ENCODE measurements at regions not wholly inside any gene's neighbourhood (a gene's known extent, or its start where the extent isn't known, plus 50 kb on each side); places are given as distances from the start of the nearest gene placed in this dataset.
A peak's percentile ranks its signal among the peaks of the same experiment; 100 is the strongest.

GRCh38 chr11:115982666-115983065 is 478.5 kb upstream of the CADM1 start:
- no peak for DNase-seq (ENCODE audit: low read depth, low spot score)

DNA sequence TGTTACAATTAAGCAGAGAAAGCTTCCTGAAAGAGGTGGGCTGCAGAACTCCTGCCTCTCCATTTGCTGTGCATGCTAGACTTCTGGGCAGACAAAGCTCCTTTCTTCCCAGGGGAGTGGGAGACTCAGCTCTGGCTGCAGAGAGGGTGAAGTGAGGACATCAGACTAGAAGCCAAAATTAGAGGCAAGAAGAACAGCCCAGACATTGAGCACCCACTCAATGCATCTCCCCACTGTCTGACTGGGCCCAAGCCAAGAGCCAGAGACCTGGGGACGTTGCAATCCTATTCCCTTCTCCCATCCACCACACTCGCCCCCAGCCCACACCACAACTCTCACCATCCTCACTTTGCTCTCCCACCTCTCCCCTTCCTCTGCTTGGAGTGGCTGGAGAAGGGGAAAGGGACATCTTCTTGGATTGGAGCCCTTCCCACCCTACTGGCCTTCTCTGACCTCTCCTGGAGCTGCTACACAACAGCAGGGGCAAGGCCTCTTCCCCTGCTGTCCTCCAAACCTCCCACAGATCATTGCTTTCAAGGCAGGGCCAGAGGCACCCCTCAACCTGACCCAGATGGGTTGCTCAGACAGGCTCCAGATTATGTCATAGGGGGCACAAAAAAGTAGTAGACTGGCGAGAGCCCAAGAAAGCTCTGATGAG is 477.7 kb upstream of the CADM1 start:
- DNase-seq (ENCODE audit: low read depth, low spot score) = no peak

DNA sequence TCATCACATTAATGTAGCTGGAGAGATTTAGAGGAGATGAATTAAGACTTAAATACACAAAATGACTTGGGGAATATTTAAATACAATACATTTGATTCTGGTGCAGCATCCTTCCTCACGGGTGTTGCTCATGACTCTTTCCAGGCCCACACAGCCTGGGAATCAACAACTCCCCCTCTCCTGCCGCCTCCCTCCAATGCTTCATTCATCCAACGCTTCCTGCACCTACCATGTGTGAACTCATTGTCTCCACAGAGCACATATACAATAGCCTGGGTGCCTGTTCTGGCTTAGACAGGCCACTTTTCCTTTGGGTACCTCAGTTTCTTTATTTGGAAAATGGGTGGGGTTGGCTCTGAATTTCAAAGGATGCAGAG is 476.9 kb upstream of the CADM1 start:
- DNase-seq (ENCODE audit: low read depth, low spot score) = no peak

- DNase-seq (ENCODE audit: low read depth, low spot score) = no peak
Observed at GRCh38 chr11:115980337-115981103, 476.3 kb upstream of the CADM1 start.

GRCh38 chr11:115974703-115975102 is 470.5 kb upstream of the CADM1 start:
- DNase-seq (ENCODE audit: low read depth, low spot score) = no peak

DNA sequence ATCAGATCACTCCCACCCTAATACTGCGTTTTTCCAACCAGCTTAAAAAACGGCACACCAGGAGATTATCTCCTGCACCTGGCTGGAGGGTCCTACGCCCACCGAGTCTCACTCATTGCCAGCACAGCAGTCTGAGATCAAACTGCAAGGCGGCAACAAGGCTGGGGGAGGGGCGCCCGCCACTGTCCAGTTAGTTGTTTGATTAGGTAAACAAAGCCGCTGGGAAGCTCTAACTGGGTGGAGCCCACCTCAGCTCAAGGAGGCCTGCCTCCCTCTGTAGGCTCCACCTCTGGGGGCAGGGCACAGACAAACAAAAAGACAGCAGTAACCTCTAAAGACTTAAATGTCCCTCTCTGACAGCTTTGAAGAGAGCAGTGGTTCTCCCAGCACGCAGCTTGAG is 463.0 kb upstream of the CADM1 start:
- peak; percentile 85 for DNase-seq (ENCODE audit: low read depth, low spot score)

- no peak for DNase-seq (ENCODE audit: low read depth, low spot score)
Observed at GRCh38 chr11:115965767-115966504, 461.7 kb upstream of the CADM1 start.

- DNase-seq (ENCODE audit: low read depth, low spot score) = no peak
Observed at GRCh38 chr11:115964091-115964490, 459.9 kb upstream of the CADM1 start.

- DNase-seq (ENCODE audit: low read depth, low spot score) = no peak
Observed at GRCh38 chr11:115963156-115963555, 458.9 kb upstream of the CADM1 start.

DNA sequence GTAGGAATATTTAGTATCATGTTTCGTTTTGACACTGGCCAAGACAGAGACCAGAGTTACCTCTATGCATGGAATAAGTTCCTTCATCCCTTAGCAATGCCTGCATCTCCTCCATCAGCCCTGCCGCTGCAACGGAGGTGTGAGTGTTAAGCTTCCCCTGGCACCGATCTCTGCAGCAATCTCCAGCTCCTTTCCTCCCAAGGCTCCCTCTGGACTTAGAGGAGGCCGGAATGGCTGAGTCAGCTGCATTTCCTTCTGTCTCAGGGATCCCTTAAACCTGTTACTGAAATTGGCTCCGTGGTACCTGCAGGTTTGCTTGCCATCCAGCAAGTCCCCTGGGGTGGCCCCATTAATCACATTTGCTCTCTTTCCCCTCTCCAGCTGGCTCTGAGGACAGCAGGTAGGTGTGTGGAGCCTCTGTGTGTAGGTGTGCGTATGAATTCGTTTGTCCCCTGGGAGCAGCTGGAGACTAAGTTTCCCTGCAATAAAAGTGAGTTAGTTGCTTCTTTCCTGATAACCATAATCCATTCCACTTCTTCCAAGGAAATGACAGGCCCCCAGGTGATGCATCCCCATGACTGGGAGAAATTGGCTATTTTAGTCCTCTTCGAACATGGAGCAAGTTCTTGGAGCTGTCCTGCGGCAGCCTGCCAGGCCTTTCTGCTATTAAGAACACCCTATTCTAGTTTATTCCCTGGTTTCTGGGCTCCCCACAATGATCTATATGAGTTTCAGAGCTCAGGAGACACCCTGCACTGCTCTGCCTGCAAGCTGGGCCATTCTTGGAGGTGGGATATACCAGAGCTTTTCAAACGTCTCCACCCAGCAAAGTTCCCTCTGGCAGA is 457.2 kb upstream of the CADM1 start:
- no peak for DNase-seq (ENCODE audit: low read depth, low spot score)

- DNase-seq (ENCODE audit: low read depth, low spot score) = no peak
Observed at GRCh38 chr11:115959081-115959486, 454.9 kb upstream of the CADM1 start.

DNA sequence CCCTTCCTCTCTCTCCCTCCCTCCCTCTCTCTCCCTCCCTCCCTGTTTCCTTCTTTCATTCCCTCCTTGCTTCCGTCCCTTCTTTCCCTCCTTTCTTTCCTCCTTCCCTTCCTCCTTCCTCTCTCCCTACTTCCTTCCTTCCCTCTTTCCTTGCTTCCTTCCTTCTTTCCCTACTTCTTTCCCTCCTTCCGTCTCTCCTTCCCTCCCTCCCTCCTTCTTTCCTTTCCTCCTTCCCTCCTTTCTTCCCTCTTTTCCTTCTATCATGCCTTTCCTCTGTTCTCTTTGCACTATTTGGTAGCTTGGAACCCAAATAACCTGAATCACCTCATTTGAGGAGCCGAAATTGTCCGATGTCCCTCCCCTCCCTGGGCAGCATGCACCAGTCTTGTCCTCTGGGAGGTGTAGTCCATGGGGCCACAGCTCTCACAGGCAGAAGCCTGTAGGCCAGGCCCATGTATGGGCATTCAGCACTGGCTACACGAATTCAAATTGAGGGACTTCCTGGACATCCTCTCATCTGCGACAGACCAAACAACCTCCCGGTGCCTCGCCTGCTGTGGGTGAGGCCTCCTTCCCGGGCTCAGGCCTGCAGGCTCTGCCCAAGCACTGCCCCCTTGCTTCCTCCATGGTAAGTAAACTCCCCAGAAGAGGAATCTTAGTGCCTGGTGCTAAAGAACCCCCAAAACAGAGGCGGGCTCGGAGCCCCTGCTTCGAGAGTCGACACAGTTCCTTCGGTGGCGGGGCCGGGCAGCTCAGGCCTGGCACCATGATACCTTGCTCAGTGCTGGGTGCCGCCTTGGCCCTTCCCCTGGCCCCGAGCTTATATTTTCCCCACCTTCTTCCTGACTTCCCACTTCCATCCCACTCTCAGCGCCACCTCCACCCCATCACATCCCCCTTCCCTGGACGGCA is 454.1 kb upstream of the CADM1 start:
- no peak for DNase-seq (ENCODE audit: low read depth, low spot score)

DNA sequence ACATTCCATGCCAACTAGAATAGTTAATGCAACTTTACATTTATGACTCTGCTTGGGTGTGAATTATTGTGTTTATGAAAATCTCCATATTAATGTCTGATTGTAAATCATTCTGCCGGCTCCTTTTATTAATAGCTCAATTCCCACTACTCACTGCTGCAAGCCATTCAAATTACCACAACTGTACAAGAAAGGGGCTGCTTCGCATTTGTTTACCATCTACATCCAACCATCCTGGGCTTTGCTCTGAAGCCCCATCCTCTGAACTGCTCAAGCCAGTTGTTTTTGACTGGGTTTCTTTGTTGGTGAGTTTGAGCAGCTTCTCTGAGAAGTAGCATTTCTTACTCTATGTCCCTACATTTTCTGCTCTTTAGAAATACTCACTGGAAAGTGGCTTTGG is 451.6 kb upstream of the CADM1 start:
- DNase-seq (ENCODE audit: low read depth, low spot score) = no peak

DNA sequence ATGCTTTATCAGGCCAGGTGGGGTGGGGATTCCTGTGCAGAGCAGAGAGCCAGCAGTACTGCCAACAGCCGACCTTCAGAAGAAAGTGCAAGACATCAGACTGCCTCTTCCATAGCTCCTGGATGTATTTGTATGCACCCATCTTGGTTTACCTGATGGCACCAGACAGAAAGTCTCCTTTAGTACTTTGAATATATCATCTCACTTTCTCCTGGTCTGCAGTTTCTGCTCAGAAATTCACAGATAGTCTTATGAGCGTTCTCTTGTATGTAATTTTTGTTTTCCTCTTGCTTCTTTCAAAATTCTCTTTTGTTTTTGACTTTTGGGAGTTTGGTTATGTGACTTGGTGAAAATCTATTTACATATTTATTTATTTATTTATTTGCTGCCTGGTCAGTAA is 446.4 kb upstream of the CADM1 start:
- DNase-seq (ENCODE audit: low read depth, low spot score) = no peak

GRCh38 chr11:115944596-115944995 is 440.4 kb upstream of the CADM1 start:
- no peak for DNase-seq (ENCODE audit: low read depth, low spot score)

GRCh38 chr11:115942011-115942410 is 437.8 kb upstream of the CADM1 start:
- DNase-seq (ENCODE audit: low read depth, low spot score) = no peak

DNA sequence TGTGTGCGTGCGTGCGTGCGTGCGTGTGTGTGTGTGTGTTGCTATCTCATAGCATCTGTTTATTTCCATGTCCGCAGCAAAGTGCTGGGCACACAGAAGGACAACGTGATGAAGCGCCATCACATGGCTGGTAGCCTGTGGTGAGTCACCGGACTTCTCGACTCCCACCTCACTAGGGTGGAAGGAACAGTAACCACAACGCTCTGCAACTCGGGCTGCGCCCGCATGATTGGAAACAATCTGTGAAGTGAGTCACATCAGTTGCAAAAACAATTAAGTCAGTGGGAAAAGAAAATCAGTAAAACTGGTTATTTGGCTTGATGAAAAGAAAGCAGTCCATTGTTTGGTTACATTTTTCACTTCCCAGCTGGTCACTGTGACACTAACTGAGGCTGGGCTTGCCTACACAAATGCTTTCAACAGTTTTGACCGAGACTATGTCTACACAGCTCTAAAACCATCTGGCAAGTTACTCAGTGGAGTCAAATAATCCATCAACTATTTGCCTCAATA is 437.3 kb upstream of the CADM1 start:
- DNase-seq (ENCODE audit: low read depth, low spot score) = no peak

- no peak for DNase-seq (ENCODE audit: low read depth, low spot score)
Observed at GRCh38 chr11:115941044-115941443, 436.8 kb upstream of the CADM1 start.

DNA sequence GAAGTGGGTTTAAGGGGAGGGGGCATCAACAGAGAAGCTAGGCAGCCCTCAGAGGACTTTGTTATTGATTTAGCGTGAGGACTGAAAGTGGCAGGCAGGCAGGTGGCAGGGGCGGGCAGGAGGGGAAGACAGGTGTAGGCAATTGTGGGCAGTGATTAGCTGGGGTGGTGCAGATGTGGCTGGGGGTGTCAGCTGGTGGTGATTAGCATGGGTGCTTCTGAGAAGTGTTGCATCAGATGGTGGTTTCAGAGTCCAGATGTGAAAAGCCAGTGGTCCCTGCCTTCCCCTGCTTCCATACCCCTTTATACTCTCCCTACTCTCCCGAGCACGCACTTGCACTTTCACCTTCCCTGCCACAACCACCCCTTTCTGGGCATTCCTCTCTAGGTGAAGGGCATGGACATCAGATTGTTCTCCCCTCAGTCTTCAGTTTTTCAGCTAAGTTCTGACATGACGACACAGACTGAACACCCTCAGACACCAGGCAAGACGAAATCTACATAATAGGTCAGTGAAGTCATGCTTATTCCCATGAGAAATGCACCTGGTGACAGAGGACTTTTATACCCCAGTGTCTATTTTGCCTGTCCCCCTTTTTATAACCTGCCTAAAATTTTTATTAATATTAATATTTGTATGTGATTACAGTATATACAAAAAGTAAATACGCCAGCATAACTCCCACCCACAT is 435.7 kb upstream of the CADM1 start:
- DNase-seq (ENCODE audit: low read depth, low spot score) = no peak
